NCI-H2081 (cell line): ENCODE measurements at regions not wholly inside any gene's neighbourhood (a gene's known extent, or its start where the extent isn't known, plus 50 kb on each side); places are given as distances from the start of the nearest gene placed in this dataset.

Experiments used
- DNase-seq, 2 experiments: peaks; one replicate each; lab custom pipeline; 2025; lab: John Stamatoyannopoulos, UW

GRCh38 chr22:27501191-27501936 lies 300.2 kb downstream of the MN1 start:
- no peak for DNase-seq

- DNase-seq, result no peak
Measured at GRCh38 chr22:27502327-27502726, 299.2 kb downstream of the MN1 start.

- no peak for DNase-seq
Measured at GRCh38 chr22:27504360-27505253, 296.9 kb downstream of the MN1 start.

- DNase-seq, result no peak
Measured at GRCh38 chr22:27507111-27507611, 294.4 kb downstream of the MN1 start.

GRCh38 chr22:27507935-27508526 lies 293.5 kb downstream of the MN1 start:
- no peak for DNase-seq

- no peak for DNase-seq
Measured at GRCh38 chr22:27509132-27509920, 292.2 kb downstream of the MN1 start.

GRCh38 chr22:27510024-27510423 lies 291.5 kb downstream of the MN1 start:
- DNase-seq, result no peak

GRCh38 chr22:27512283-27512761 lies 289.2 kb downstream of the MN1 start:
- no peak for DNase-seq

- no peak for DNase-seq
Measured at GRCh38 chr22:27513021-27513420, 288.5 kb downstream of the MN1 start.

GRCh38 chr22:27514601-27515523 lies 286.7 kb downstream of the MN1 start:
- no peak for DNase-seq

GRCh38 chr22:27517361-27518155 lies 284.0 kb downstream of the MN1 start:
- DNase-seq, result no peak

GRCh38 chr22:27518531-27519340 lies 282.8 kb downstream of the MN1 start:
- DNase-seq, result no peak

- DNase-seq, result no peak
Measured at GRCh38 chr22:27523711-27524110, 277.8 kb downstream of the MN1 start.

GRCh38 chr22:27525711-27526110 lies 275.8 kb downstream of the MN1 start:
- no peak for DNase-seq

GRCh38 chr22:27526901-27527300 lies 274.7 kb downstream of the MN1 start:
- DNase-seq, result no peak

- DNase-seq, result no peak
Measured at GRCh38 chr22:27531782-27532530, 269.6 kb downstream of the MN1 start.

GRCh38 chr22:27533105-27533745 lies 268.3 kb downstream of the MN1 start:
- peak in 1 of 2 experiments; percentile 5 for DNase-seq

- DNase-seq, result no peak
Measured at GRCh38 chr22:27534720-27535125, 266.8 kb downstream of the MN1 start.
